GM19023 (cell line): ENCODE measurements at regions not wholly inside any gene's neighbourhood (a gene's known extent, or its start where the extent isn't known, plus 50 kb on each side); places are given as distances from the start of the nearest gene placed in this dataset.
A peak's percentile ranks its signal among the peaks of the same experiment; 100 is the strongest.
"Not testable (repeated sequence)": the region's sequence is repeated elsewhere in the genome, so short reads cannot be mapped to it uniquely, and the experiment has no call there.

Source experiments
- ATAC-seq: cut with Tn5 transposase; IDR thresholded peaks from one replicate; pipeline ENCODE4 v1.9.1; 2021; ENCODE audit warnings: mild to moderate bottlenecking, moderate library complexity; ENCODE audit not compliant: unreplicated experiment

DNA sequence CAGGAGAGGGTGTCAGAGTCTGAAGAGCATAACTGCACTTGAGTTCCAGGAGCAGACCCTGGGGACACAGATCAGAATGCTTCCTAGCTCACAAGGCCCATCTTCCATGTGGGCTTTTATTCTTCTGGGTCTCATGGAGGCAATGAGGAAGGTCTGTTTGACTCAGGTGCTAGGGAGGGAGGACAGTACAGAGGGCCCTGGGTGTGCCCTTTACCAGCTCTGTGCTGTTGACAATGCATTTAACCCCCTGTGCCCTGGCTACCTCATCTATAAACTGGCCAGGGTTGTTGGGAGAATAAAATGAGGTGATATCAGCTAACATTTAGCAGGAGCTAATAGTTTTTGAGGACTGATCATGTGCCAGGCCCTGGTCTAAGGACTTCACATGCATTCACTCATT is 318.0 kb downstream of the DMAC1 start:
- ATAC-seq = no peak

DNA sequence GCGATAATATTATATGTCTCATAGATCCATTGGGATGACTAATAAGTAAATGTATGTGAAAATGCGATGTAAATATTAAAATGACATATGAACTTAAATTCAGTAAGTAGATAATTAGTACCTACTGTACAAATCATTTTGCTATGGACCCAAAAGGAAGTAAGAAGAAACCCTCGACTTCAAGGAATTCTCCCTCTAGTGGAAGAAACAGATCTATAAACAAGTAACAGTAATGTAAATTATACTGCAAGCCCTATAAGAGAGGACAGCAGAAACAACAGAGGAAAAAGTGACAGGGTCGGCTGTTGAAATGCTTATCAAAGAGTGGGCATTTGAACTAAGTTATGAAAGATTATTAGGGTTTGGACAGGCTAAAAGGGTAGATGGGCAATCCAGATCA is 320.3 kb downstream of the DMAC1 start:
- ATAC-seq = no peak

DNA sequence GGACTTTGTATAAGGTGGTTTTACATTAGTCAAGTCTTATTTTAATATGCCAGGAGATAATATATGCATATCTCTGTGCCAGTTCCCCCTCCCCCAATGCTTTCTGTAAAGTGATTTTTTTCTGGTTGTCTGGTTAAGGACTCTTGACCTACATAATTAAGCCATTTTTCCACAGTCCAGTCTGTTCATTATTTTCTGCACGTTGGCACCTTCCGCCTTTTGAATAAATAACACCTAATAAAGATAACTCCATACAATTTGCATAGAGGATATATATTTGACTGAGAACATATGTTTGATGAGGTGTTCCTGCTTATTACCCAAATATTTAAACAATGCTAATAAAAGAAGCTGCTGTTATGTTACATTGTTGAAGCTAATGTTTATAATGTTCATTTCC is 320.9 kb downstream of the DMAC1 start:
- no peak for ATAC-seq

DNA sequence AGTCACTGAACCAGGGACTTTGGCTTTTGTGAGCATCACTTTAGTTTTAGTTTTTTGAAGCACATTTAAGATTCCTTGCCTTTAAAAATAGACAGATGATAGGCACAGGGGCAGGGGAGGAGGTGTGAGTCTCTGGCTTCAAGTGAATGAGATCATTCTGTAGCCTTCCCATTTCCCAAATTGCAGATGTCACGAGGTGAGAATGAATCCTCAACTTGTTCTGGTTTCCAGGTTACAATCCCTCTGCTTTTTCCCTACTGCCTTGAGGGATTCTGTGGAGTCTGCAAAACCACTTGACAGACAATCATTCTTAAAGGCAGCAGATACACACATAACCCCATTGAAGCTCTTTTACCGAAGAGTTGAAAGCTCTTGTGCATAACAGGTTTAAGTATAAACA is 332.4 kb downstream of the DMAC1 start:
- ATAC-seq = no peak

DNA sequence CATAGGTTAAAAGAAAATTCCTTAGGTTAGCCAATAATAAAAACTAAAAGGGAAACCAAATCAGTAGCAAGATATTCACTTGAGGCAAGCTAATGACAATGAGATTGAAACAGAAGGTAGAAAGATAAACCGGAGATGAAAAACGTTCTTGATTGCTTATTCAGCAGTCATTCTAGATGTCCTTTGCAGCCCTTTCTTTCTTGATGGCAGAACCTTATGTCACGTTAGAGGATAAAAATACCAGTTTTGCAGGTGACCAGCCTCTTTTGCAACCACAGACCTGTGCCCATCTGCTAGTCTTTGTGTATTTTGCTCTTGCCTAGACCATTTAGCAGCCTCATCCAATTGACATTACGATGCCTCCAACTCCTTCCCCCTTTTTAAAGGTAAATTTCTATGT is 337.8 kb downstream of the DMAC1 start:
- no peak for ATAC-seq

DNA sequence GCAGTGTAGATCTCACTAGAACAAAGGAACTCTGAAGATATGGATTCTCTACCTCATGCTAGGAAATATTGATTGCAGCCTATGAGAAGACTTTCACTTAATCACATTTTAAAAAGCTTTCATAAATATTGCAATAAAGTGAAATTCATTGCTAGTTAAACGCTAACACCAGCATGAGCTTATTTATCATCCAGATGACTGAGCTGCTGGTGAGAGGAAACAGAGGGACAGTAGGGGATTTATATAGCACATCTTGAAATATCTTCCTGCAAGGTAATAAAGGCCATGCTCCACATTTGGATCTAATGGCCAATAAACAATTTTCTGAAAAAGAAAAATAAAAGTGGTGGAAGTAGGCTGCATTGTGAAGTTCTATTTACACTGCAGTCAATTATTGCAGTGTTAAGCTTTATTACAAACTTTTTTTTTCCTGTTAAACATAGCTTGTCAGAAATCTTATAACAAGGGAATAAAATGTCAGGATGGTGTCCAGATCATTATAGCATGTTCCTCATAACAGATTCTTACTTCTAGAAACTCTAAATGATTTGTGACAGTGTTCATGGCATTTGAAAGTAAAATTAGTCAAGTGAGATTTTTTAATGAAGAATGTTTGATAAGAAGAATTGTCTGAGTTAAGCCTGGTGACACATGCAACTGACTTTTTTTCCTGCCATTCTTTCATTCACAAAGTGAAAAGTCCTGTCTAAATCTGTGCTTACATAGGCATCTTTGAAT is 342.6 kb downstream of the DMAC1 start:
- ATAC-seq = no peak

DNA sequence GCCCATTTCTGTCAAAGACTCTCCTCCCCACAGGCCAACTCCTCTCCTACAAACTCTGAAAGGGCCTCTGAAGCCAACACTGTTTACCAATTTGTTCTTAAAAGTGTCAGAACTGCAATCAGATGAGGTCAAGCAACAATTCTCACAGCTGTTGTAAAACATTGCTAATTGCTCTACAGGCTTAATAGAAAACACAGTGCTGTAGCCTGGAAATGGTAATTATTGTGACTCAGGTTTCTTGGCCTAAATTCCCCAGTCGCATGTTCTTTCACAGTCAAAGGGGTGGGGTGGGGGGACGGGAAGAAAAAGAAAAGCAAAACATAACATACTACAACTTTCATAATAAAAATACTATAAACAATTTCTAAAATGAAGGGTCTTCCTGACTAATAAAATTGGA is 343.2 kb downstream of the DMAC1 start:
- ATAC-seq = no peak

DNA sequence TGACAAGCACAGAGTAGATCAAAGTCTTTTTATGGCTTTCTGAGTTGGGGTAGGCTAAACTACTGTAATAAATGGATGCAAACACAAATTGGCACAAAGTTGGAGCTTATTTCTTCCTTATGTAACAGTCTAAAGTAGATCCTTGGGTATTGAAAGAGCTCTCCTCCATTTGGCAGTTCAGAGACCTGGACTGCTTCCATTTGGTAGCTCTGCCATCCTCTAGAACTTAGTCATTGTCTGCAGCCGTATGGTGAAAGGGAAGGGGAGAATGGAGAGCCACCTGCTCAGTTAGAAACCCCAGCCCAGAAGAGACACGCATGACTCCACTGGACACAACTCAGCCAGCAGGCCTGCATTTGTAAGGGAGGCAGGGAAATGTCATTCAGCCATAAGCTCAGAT is 345.0 kb downstream of the DMAC1 start:
- no peak for ATAC-seq

DNA sequence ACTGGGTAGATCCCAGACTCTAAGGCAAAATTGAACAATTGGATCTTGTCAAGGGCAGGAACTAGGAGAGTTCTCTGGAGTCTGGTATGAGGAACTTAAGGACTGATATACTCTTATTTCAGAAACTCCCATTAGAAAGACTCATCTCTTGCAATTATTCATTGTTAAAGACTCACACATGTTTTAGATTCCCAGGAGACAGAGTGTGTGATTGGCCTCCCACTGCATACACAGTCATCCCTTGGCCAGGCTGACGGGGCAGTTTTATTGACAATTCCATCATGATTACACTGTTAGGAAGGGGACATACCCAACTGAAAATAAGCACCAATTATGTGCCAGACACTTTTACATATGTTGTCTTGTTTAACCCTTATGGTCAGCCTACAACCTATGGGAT is 347.2 kb downstream of the DMAC1 start:
- no peak for ATAC-seq

DNA sequence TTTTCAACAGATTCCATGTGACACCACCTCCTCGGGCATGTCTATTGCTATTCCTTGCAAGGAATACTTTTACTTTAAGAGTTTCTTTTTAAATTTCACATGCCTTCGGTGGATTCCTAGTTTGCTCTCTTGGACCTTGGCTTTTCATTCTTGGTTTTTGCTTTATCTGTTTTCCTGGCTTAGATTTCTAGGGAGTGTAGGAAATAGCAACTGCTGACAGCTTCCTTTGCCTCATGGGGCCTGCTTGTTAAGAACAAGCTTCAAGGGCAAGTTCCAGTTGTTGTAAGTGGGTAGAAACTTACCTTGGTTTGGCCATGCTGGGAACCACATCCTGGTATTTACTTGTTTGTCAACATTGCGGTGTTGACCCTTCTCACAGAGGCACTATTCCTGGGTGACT is 348.5 kb downstream of the DMAC1 start:
- ATAC-seq = no peak

DNA sequence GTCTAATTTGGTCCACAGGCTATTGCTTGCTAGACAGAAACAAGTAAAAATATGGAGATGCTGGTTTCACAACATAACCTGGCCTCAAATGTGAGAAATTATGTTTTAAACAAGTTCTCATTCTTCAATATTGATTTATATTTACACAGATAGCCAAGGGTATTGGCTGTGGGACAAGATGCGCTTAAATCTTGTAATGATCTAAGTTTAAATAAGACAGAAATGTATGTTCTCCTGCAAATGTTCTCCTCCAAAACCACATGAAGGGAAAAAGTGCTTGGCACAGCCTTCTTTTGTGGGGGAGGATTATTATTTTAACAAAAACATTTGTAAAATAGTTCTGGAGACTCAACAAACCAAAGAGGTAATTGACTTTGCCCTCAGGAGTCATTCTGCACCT is 356.0 kb downstream of the DMAC1 start:
- no peak for ATAC-seq

DNA sequence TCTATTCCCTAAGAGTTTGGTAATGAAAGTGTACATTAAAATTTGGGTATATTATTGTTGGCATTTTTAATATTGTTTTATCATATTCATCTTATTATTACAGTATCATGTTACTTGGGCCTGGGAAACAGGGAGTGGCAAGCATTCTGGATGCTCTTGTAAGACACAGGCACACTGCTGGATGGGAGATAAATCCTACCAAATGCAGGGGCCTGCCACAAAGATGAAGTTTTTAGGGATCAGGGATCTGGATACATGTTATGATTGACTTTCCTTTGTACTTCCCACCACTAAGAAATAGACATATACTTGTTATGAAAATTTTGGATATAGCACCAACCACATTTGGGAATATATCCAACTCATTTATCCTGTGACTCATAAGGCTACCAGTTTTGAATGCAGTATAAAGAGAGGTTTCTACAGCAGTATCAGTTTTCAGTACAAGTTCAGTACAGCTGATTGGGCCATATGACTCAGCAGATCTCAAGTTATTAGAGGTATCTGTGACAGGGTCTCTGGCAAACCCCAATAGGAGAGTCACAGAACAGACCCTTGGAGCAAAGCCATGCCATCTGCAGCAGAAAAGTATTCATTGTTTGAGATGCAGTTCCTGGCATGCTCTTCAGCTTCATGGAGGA is 360.1 kb downstream of the DMAC1 start:
- no peak for ATAC-seq

DNA sequence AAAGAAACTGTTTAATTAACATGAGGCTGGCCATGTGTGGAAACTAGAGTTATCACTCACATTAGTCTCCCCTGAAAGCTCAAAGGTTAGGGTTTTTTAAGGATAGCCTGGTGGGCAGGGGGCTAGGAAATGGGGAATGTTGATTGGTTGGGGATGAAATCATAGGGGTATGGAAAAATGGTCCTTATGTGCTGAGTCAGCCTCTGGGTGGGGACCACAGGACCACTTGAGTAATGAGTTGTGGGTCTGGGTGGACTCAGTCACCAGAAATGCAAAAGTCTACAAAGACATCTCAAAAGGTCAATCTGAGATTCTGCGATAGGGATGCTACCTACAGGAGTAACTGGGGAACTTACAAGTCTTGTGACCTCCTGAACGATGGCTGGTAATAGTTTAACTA is 362.8 kb downstream of the DMAC1 start:
- no peak for ATAC-seq

DNA sequence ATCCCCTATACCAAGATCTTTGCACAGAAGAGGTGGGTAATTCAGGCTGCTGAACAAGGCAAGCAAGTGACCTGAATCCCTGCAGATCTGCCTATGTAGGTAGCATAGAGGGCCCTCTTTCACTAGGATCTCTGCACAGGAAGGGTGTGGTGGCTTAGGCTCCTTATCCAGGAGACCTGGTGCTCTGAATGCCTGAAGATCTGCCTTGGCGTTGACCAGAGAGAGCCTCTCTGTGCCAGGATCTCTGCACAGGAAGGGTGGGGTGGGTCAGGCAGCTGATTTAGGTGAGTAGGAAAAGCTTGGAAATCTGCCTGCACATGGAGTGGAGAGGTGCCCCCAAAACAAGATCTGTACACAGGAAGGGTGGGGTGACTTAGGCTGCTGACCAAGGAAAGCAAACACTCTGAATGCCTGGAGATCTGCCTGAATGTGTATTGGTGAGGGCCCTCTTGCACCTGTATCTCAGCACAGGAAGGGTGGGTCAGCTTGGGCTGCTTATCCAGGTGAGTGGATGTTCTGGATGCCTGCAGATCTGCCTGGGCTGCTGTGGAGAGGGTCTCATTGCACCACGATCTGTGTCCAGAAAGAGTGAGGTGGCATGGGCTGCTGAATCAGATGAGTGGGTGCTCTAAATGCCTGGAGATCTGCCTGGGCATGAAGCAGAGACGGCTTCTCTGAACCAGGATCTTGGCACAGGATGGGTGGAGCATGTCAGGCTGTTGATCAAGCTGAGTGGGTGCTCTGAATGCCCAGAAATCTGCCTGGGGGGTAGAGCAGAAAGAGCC is 365.9 kb downstream of the DMAC1 start:
- ATAC-seq = no peak

DNA sequence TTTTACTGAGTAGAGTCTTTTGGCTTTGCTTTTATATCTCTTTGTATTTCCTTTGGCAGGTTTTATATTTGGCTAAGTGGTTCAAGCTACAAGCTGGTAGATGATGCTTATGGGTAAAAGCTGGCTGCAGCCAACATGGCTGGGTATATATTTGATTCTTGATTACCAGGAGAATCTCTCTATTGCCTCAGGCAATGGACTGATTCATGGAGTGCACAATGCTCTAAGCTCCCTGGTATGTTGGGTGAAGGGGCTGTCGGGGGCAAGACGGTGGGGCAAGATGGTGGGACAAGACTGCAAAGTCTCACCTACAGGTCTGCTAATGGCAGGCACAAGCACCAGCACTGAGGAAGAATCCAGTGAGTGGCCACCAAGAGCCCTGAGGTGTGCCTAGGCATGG is 366.6 kb downstream of the DMAC1 start:
- ATAC-seq = no peak

DNA sequence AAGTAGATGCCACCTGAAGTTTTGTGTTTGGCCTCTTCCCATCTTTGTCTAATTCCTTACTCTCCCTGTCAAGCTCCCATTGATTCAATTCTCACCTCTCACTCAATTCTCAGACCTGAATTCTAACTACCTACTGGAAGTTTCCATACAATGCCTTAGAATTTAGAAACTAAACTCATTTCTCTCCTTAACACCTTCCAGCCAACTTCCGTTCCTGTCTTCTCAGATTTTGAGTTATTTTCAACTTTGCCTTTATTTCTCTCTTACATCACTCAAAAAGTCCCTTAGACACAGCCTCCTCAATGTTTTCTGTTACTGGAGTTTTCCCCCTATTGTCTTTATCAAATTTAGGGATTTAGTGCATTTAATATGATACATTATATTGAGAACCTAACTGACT is 382.2 kb downstream of the DMAC1 start:
- not testable (repeated sequence) for ATAC-seq

DNA sequence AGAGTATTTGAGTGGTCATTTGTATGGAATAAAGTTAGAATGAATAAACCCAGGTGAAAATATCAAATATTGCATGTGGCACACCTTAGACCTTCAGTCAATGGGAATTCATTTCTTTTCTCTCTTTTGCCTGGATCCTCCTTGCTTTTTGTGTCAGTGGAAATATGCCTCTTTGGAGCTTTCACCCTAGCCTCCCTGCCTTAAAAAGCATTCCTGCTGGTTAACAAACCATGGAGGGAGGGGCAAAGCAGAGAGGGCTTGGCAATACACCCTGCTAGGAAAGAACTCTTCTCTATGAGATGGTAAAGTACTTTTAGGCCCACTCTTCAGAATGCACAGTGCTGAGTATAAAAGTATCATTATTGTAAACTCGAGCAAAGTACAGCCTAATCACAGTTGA is 383.7 kb downstream of the DMAC1 start:
- ATAC-seq = no peak

DNA sequence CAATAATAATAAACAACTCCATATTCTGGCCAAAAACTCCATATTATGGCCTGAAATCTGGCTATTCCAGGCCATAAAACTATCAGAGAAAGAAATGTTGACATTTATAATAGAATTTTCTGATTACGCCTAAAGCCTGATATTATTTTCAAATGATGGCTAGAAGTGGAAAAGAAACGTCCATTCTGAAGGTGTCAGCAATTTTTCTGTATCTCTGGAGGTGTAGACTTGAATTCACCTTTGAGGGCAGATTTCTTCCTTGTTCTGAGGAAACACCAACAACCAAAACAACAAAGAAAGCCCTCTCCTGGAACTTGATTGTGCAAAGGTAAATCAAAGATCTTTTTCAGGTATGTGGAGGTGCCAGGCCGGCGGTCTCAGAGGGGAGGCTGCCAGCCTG is 390.7 kb downstream of the DMAC1 start:
- no peak for ATAC-seq

DNA sequence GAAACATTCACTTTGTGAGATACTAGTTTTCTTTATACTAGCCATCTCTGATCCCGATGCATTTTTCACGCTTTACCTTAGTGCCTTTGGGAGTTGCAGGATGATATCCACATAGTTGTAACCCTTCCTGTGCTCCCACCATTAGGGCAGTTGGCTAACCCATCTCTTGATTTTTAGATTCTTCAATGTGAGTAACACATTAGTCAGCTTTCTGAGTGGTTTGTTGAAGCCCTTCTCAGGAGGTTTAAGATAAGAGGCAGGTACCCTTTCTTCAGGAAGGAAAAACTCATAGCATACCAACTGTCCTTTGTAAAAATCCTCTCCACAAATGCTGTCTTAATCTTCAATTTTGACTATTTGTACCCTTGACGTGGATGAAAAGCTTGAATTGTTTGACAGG is 392.3 kb downstream of the DMAC1 start:
- ATAC-seq = no peak

DNA sequence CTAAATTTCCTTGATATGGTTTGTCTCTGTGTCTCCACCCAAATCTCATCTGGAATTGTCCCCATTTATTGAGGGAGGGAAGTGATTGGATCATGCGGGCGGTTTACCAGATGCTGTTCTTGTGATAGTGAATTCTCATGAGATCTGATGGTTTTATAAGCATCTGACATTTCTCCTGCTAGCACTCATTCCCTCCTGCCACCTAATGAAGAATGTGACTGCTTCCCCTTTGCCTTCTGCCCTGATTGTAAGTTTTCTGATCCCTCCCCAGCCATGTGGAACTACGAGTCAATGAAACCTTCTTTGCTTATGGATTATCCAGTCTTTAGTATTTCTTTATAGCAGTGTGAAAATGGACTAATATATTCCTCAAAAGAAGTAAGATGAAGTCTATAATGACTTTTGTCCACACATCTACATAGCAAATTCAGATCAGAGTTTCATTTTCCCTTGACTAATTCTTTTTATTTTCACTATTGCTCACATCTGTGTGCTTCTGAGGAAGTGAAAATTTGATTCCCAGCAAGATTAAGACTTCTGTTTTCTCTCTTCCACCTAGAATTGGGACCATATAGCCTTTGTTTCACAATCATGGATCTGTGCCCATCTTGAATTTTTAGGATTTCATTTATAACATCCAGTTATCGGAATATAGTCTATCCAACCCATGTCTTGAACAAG is 393.5 kb downstream of the DMAC1 start:
- ATAC-seq = peak; percentile 64

DNA sequence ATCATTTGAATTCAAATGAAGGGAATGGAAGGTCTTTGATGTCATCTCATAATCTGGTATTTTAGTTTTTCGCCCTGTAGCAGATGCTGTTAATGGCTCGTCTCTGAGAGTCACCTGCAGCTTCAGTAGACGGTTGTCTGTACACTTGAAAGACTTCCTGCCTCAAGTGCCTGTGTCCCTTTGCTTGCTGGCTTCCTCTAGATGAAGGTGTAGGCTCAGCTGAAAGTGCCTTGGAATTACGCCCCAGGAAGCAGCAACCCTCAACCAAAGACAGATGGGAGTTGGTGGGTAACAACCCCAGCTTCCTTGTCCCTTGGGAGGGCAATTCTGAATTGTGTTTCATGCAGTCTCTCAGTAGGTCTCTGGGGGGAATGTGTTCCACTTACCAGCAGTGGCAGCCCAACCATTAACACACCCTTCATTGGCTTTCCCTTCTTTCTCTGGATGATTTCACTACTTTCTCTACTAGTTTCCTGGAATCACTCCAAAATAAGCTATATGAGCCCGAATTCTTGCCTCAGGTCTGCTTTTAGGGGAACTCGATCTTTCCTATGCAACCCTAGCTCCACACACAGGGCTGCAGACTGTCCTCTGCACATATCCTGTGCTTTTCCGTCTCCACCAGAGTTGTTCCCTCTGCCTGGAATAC is 395.6 kb downstream of the DMAC1 start:
- no peak for ATAC-seq
